Nephron (organoid): ENCODE measurements at regions not wholly inside any gene's neighbourhood (a gene's known extent, or its start where the extent isn't known, plus 50 kb on each side); places are given as distances from the start of the nearest gene placed in this dataset.
"Not testable (repeated sequence)": the region's sequence is repeated elsewhere in the genome, so short reads cannot be mapped to it uniquely, and the experiment has no call there.

Source experiments
- H3K27ac Mint-ChIP-seq, 3 experiments: 2 replicates each; pipeline ENCODE4 v1.8.0; 2020; ENCODE audit warnings: mixed read lengths in 3 of 3, mild to moderate bottlenecking in 2 of 3, moderate library complexity in 1 of 3
- H3K27me3 Mint-ChIP-seq: 2 replicates; pipeline ENCODE4 v1.8.0; 2021; ENCODE audit warnings: low read depth, mild to moderate bottlenecking, moderate library complexity, mixed read lengths
- H3K36me3 Mint-ChIP-seq: 2 replicates; pipeline ENCODE4 v1.8.0; 2020; ENCODE audit warnings: low read depth, mixed read lengths
- H3K4me1 Mint-ChIP-seq: 2 replicates; pipeline ENCODE4 v1.8.0; 2020; ENCODE audit warnings: mixed read lengths
- H3K4me3 Mint-ChIP-seq, 3 experiments: 2 replicates each; pipeline ENCODE4 v1.8.0; 2020; ENCODE audit warnings: mild to moderate bottlenecking in 3 of 3, mixed read lengths in 3 of 3, moderate library complexity in 2 of 3
- H3K9me3 Mint-ChIP-seq: 2 replicates; pipeline ENCODE4 v1.8.0; 2020; ENCODE audit warnings: mixed read lengths
- CTCF ChIP-seq, 3 experiments: fragments of 200-600 bp; sonication (generic); IDR thresholded peaks; one replicate each; pipeline ENCODE4 v1.5.0; 2021; ENCODE audit warnings: antibody characterized with exemption in 3 of 3; ENCODE audit not compliant: unreplicated experiment in 3 of 3

DNA sequence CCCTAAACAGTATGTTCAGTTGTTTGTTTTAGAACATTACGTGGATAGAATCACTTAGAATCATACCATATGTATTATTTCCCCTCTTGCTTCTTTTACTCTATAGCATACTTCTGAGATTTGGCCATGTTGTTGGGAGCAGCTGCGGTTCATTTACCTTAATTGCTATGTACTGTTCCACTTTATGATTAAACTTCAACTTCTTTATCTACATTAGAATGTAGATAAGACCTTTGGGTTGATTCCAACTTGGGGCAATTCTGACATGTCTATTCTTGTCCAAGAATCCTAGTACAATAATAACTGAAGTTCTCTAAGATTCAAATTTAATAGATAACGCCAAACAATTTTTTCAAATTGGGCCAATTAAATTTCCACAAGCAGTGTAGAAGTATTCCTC is 80.7 kb downstream of the GRIN2B start:
- Mint-ChIP-seq H3K4me1 (no peaks in the 10 kb centered on the region), H3K27ac (no peak overlapping the region), H3K4me3 (no peak overlapping the region), H3K27me3 (no peaks in the 10 kb centered on the region), H3K9me3 (peaks cover 5% of the 10 kb centered on the region), H3K36me3 (no peaks in the 10 kb centered on the region)
- TF ChIP-seq CTCF (IDR thresholded peaks at IDR 0.05; ENCODE audit: unreplicated experiment in 3 of 3) = no peak

DNA sequence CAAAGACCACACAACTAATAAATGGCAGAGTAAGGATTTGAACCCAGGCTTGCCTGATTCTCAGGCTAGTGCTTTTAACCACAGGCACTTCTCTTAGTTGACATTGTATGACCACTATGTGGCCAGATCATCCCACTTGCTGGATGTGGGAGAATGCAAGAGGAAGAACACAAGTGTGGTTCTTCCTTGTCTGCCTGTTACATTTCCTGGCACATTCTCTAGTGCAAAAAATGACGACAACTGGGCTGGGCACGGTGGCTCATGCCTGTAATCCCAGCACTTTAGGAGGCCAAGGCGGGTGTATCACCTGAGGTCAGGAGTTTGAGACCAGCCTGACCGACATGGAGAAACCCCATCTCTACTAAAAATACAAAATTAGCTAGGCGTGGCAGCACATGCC is 83.0 kb downstream of the GRIN2B start:
- not testable (repeated sequence) for H3K4me3 Mint-ChIP-seq, H3K27me3 Mint-ChIP-seq, H3K4me1 Mint-ChIP-seq, H3K9me3 Mint-ChIP-seq, H3K27ac Mint-ChIP-seq, H3K36me3 Mint-ChIP-seq

- no peak for TF ChIP-seq CTCF (IDR thresholded peaks at IDR 0.05; ENCODE audit: unreplicated experiment in 3 of 3)
- Mint-ChIP-seq H3K27me3 (no peaks in the 10 kb centered on the region), H3K36me3 (no peaks in the 10 kb centered on the region), H3K4me3 (no peak overlapping the region), H3K9me3 (no peaks in the 10 kb centered on the region), H3K4me1 (no peaks in the 10 kb centered on the region), H3K27ac (no peak overlapping the region)
Observed at GRCh38 chr12:13897811-13898210, 83.6 kb downstream of the GRIN2B start.

DNA sequence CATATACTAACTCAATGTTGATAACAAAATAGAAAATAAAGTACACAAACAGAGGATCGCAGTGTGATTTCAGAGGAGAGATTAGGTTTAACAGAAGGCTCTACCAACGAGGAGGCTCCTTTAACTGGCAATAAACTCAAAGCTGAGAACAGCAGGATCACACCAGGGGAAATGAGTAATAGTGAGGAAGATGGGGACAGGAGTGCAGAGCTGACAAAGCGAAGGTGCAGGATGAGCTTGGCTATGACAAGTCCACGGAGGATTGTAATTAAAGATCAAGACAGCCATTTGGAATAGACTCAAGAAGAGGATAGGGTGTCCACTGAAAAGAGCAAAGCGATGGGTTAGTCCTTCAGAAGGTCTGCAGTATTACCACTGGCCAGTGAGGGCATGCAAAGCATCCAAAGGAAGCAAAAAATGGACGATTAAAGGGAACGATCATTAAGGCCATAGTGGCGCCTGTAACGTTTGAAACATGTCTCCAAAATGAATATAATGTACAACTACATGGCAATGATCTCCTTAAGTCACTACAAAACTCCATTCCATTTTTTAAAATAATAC is 85.3 kb downstream of the GRIN2B start:
- Mint-ChIP-seq H3K27me3 (no peaks in the 10 kb centered on the region), H3K27ac (no peak overlapping the region), H3K4me3 (no peak overlapping the region), H3K4me1 (no peaks in the 10 kb centered on the region), H3K36me3 (no peaks in the 10 kb centered on the region), H3K9me3 (no peaks in the 10 kb centered on the region)
- no peak for TF ChIP-seq CTCF (IDR thresholded peaks at IDR 0.05; ENCODE audit: unreplicated experiment in 3 of 3)

DNA sequence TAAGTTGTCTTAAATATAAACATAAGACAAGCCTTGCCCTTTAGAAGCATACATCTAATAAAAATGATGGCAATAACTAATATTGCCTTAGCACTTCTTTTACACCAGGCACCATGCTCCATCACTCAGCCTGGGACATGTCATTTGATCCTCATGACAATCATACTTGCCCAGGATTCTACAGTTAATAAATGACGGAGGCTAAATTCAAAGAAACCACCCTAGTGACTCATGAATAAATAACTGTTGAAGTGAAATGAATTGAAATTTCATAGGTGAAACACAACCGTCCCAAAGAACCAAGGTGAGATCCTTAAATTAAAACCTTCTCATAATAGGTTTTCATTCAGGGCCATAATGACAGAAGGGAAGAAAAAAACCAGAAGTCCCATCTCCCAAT is 89.5 kb downstream of the GRIN2B start:
- no peaks in the 10 kb centered on the region for H3K36me3 Mint-ChIP-seq
- H3K9me3 Mint-ChIP-seq = no peaks in the 10 kb centered on the region
- TF ChIP-seq CTCF (IDR thresholded peaks at IDR 0.05; ENCODE audit: unreplicated experiment in 3 of 3) = no peak
- H3K4me1 Mint-ChIP-seq = no peaks in the 10 kb centered on the region
- no peaks in the 10 kb centered on the region for H3K27me3 Mint-ChIP-seq
- H3K4me3 Mint-ChIP-seq = no peak overlapping the region
- H3K27ac Mint-ChIP-seq = no peak overlapping the region

GRCh38 chr12:13890943-13891342 is 90.5 kb downstream of the GRIN2B start:
- H3K27me3 Mint-ChIP-seq = no peaks in the 10 kb centered on the region
- H3K9me3 Mint-ChIP-seq = no peaks in the 10 kb centered on the region
- no peak overlapping the region for H3K27ac Mint-ChIP-seq
- no peak overlapping the region for H3K4me3 Mint-ChIP-seq
- no peaks in the 10 kb centered on the region for H3K4me1 Mint-ChIP-seq
- TF ChIP-seq CTCF (IDR thresholded peaks at IDR 0.05; ENCODE audit: unreplicated experiment in 3 of 3) = no peak
- H3K36me3 Mint-ChIP-seq = no peaks in the 10 kb centered on the region
